A204.1 (cell line): ENCODE measurements at regions not wholly inside any gene's neighbourhood (a gene's known extent, or its start where the extent isn't known, plus 50 kb on each side); places are given as distances from the start of the nearest gene placed in this dataset.

Experiments used
- FAIRE-seq: peaks from 2 replicates; lab custom pipeline; 2012; peaks lifted over from hg19 to GRCh38; lab: Jason Lieb, UNC

- FAIRE-seq: no peak
These were observed 983.0 kb downstream of the SORCS1 start for GRCh38 chr10:106181501-106181900.

- FAIRE-seq: no peak
These were observed 985.1 kb downstream of the SORCS1 start for GRCh38 chr10:106179430-106179829.

GRCh38 chr10:106175760-106176377 is 988.6 kb downstream of the SORCS1 start:
- peak; percentile 92 for FAIRE-seq

- FAIRE-seq: no peak
These were observed 990.7 kb downstream of the SORCS1 start for GRCh38 chr10:106173838-106174237.

GRCh38 chr10:106169241-106169640 is 995.3 kb downstream of the SORCS1 start:
- no peak for FAIRE-seq

GRCh38 chr10:106167946-106168345 is 996.6 kb downstream of the SORCS1 start:
- FAIRE-seq: no peak

GRCh38 chr10:106158241-106158640 is 1006.3 kb downstream of the SORCS1 start:
- no peak for FAIRE-seq

GRCh38 chr10:106147021-106147420 is 1017.5 kb downstream of the SORCS1 start:
- FAIRE-seq: no peak

GRCh38 chr10:106139915-106140314 is 1024.6 kb downstream of the SORCS1 start:
- no peak for FAIRE-seq

GRCh38 chr10:106136175-106136574 is 1028.3 kb downstream of the SORCS1 start:
- FAIRE-seq: no peak

- FAIRE-seq: no peak
These were observed 1030.0 kb downstream of the SORCS1 start for GRCh38 chr10:106134326-106135000.

- no peak for FAIRE-seq
These were observed 1031.1 kb downstream of the SORCS1 start for GRCh38 chr10:106133451-106133850.

- FAIRE-seq: no peak
These were observed 1031.5 kb downstream of the SORCS1 start for GRCh38 chr10:106132956-106133355.

GRCh38 chr10:106114656-106115186 is 1049.8 kb downstream of the SORCS1 start:
- no peak for FAIRE-seq

GRCh38 chr10:106111246-106111645 is 1053.3 kb downstream of the SORCS1 start:
- FAIRE-seq: no peak

GRCh38 chr10:106107706-106108105 is 1056.8 kb downstream of the SORCS1 start:
- no peak for FAIRE-seq

GRCh38 chr10:106106114-106106513 is 1058.4 kb downstream of the SORCS1 start:
- FAIRE-seq: no peak

GRCh38 chr10:106089855-106090254 is 1074.7 kb downstream of the SORCS1 start:
- no peak for FAIRE-seq

GRCh38 chr10:106086391-106086790 is 1078.1 kb downstream of the SORCS1 start:
- no peak for FAIRE-seq

- FAIRE-seq: no peak
These were observed 1080.9 kb downstream of the SORCS1 start for GRCh38 chr10:106083572-106083971.

GRCh38 chr10:106082865-106083264 is 1081.6 kb downstream of the SORCS1 start:
- no peak for FAIRE-seq

GRCh38 chr10:106078895-106079576 is 1085.5 kb downstream of the SORCS1 start:
- no peak for FAIRE-seq

GRCh38 chr10:106076496-106076895 is 1088.0 kb downstream of the SORCS1 start:
- no peak for FAIRE-seq
